NCI-H345 (cell line): ENCODE measurements at regions not wholly inside any gene's neighbourhood (a gene's known extent, or its start where the extent isn't known, plus 50 kb on each side); places are given as distances from the start of the nearest gene placed in this dataset.

Experiments used
- DNase-seq: peaks from one replicate; lab custom pipeline; 2025; lab: John Stamatoyannopoulos, UW

GRCh38 chr20:40738976-40739375, 49.9 kb upstream of the MAFB start:
- no peak for DNase-seq

GRCh38 chr20:40739841-40740240, 50.8 kb upstream of the MAFB start:
- DNase-seq, result no peak

- DNase-seq, result peak; percentile 35
Observed at GRCh38 chr20:40741507-40742106, 52.6 kb upstream of the MAFB start.

- DNase-seq, result no peak
Observed at GRCh38 chr20:40743141-40743775, 54.2 kb upstream of the MAFB start.

- no peak for DNase-seq
Observed at GRCh38 chr20:40744072-40744817, 55.2 kb upstream of the MAFB start.

GRCh38 chr20:40744818-40745175, 55.8 kb upstream of the MAFB start:
- DNase-seq, result no peak

- DNase-seq, result no peak
Observed at GRCh38 chr20:40746251-40746650, 57.2 kb upstream of the MAFB start.

GRCh38 chr20:40748182-40748581, 59.1 kb upstream of the MAFB start:
- DNase-seq, result no peak

- DNase-seq, result no peak
Observed at GRCh38 chr20:40749985-40750506, 61.0 kb upstream of the MAFB start.

- DNase-seq, result no peak
Observed at GRCh38 chr20:40750541-40751035, 61.6 kb upstream of the MAFB start.

GRCh38 chr20:40753472-40753871, 64.4 kb upstream of the MAFB start:
- no peak for DNase-seq

GRCh38 chr20:40754339-40754943, 65.4 kb upstream of the MAFB start:
- no peak for DNase-seq

GRCh38 chr20:40757087-40757486, 68.1 kb upstream of the MAFB start:
- no peak for DNase-seq

- no peak for DNase-seq
Observed at GRCh38 chr20:40758790-40759189, 69.8 kb upstream of the MAFB start.

- DNase-seq, result no peak
Observed at GRCh38 chr20:40760399-40760798, 71.4 kb upstream of the MAFB start.

- DNase-seq, result no peak
Observed at GRCh38 chr20:40763646-40764295, 74.7 kb upstream of the MAFB start.

- no peak for DNase-seq
Observed at GRCh38 chr20:40765814-40766480, 76.9 kb upstream of the MAFB start.

GRCh38 chr20:40766790-40767614, 78.0 kb upstream of the MAFB start:
- DNase-seq, result no peak

- DNase-seq, result no peak
Observed at GRCh38 chr20:40767615-40767924, 78.5 kb upstream of the MAFB start.

GRCh38 chr20:40768105-40768504, 79.1 kb upstream of the MAFB start:
- no peak for DNase-seq
